Ishikawa (cell line): ENCODE measurements at regions not wholly inside any gene's neighbourhood (a gene's known extent, or its start where the extent isn't known, plus 50 kb on each side); places are given as distances from the start of the nearest gene placed in this dataset.

Experiments used
- CEBPB ChIP-seq: IDR thresholded peaks from 2 replicates; pipeline ENCODE4 v1.6.1; 2012
- CREB1 ChIP-seq: IDR thresholded peaks from 2 replicates; pipeline ENCODE4 v1.6.1; 2012; ENCODE audit warnings: low read depth
- EGR1 ChIP-seq: IDR thresholded peaks from 2 replicates; pipeline ENCODE4 v1.6.1; 2012
- EP300 ChIP-seq: IDR thresholded peaks from 2 replicates; pipeline ENCODE4 v1.6.1; 2012; ENCODE audit warnings: borderline replicate concordance
- FOXM1 ChIP-seq: IDR thresholded peaks from 2 replicates; pipeline ENCODE4 v1.6.1; 2012; ENCODE audit warnings: low read depth, borderline replicate concordance
- NFIC ChIP-seq: IDR thresholded peaks from 2 replicates; pipeline ENCODE4 v1.6.1; 2012
- RAD21 ChIP-seq: IDR thresholded peaks from 2 replicates; pipeline ENCODE4 v1.6.1; 2012; ENCODE audit warnings: low read depth
- TAF1 ChIP-seq: IDR thresholded peaks from 2 replicates; pipeline ENCODE4 v1.6.1; 2012; ENCODE audit warnings: low read depth, mild to moderate bottlenecking
- TCF12 ChIP-seq: IDR thresholded peaks from 2 replicates; pipeline ENCODE4 v1.6.1; 2012; ENCODE audit warnings: low read depth
- TEAD4 ChIP-seq: IDR thresholded peaks from 2 replicates; pipeline ENCODE4 v1.6.1; 2012
- YY1 ChIP-seq: IDR thresholded peaks from 2 replicates; pipeline ENCODE4 v1.6.1; 2012; ENCODE audit warnings: low read depth
- ZBTB7A ChIP-seq: IDR thresholded peaks from 2 replicates; pipeline ENCODE4 v1.6.1; 2012; ENCODE audit warnings: low read depth
- TF ChIP-seq, protein P1 (sequence below): IDR thresholded peaks from 2 replicates; pipeline ENCODE4 v1.6.1; 2012; ENCODE audit warnings: low read depth, mild to moderate bottlenecking
- TF ChIP-seq, protein P2 (sequence below): IDR thresholded peaks from 2 replicates; pipeline ENCODE4 v1.6.1; 2012
- TF ChIP-seq, protein P3 (sequence below): IDR thresholded peaks from 2 replicates; pipeline ENCODE4 v1.6.1; 2012

DNA sequence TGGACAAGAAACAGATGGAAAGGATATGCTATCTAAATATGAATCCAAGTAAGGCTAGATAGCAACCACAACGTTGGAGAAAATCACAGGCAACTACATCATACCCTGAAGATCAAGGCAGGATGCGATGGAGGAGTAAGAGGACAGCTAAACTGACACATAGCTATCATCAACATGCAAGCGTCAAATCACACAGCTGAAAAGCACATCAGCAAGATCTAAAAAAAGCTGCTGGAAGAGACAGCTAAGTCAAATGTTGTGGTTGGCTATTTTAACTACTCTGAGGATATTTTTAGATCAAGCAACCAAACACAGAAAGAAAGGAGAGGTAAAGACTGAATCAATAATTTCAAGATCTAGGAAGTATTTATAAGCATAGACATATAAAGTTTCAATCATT is 466.9 kb downstream of the BRD1 start:
- TF ChIP-seq ZBTB7A: no peak
- no peak for TF ChIP-seq NFIC
- TF ChIP-seq, protein P1, sequence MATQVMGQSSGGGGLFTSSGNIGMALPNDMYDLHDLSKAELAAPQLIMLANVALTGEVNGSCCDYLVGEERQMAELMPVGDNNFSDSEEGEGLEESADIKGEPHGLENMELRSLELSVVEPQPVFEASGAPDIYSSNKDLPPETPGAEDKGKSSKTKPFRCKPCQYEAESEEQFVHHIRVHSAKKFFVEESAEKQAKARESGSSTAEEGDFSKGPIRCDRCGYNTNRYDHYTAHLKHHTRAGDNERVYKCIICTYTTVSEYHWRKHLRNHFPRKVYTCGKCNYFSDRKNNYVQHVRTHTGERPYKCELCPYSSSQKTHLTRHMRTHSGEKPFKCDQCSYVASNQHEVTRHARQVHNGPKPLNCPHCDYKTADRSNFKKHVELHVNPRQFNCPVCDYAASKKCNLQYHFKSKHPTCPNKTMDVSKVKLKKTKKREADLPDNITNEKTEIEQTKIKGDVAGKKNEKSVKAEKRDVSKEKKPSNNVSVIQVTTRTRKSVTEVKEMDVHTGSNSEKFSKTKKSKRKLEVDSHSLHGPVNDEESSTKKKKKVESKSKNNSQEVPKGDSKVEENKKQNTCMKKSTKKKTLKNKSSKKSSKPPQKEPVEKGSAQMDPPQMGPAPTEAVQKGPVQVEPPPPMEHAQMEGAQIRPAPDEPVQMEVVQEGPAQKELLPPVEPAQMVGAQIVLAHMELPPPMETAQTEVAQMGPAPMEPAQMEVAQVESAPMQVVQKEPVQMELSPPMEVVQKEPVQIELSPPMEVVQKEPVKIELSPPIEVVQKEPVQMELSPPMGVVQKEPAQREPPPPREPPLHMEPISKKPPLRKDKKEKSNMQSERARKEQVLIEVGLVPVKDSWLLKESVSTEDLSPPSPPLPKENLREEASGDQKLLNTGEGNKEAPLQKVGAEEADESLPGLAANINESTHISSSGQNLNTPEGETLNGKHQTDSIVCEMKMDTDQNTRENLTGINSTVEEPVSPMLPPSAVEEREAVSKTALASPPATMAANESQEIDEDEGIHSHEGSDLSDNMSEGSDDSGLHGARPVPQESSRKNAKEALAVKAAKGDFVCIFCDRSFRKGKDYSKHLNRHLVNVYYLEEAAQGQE: no peak
- TF ChIP-seq FOXM1: no peak
- no peak for TF ChIP-seq RAD21
- no peak for TF ChIP-seq TEAD4
- no peak for TF ChIP-seq CREB1
- no peak for TF ChIP-seq EP300
- TF ChIP-seq YY1: no peak
- TF ChIP-seq, protein P2, sequence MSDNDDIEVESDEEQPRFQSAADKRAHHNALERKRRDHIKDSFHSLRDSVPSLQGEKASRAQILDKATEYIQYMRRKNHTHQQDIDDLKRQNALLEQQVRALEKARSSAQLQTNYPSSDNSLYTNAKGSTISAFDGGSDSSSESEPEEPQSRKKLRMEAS: no peak
- TF ChIP-seq CEBPB: no peak

DNA sequence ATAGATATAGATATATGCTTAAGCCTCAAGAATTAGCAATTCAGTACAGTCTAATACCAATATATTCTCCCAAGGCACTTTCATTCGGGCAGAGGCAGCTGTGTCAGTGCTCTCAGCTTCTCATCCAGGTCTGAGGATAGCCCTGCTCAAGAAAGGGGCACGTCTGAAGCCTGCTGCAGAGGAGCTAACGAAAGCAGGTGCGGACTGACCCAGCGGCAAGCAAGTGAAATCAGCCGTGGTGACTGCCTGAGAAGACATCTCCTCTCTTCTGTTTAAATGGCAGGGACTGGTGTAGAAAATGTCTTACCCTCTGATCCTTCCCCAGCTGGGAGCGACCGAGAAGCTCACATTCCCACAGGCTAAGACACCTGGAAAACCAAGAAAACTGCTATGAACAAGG is 468.6 kb downstream of the BRD1 start:
- TF ChIP-seq EGR1: no peak

DNA sequence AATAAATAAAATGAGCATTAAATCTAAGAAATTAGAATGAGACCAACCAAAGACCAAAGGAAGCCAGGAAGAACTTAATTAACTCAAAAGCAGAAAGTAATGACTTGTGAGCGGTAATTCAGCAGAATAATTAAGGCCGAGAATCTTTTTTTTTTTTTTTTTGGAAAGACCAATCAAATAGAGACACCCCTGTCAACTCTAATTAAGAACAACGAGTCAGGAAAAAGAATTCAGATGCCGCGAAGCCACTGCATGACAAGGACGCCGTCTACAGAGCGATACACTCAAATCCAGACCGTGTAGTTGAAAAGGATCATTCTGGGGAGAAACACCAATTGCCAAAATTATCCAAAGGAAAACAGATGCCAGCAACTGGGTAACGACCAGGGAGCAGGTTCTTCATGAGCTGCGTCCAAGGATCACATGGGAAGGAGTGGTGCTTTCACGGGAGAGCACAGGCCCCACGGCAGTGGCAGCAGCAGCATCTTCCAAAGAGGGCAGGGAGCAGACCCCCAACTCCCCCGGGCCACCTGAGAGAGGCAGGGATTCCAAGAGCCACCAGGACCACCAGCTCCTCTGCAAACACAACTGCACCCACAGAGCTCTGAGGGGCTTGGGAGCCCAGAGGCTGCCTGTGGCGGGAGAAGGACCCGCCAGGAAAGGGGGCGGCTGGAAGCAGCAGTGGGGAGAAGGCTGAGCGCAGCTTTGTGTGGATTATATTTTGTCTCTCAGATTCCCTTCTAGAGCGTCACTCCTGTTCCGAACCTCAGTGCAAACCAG is 469.8 kb downstream of the BRD1 start:
- TF ChIP-seq EP300: no peak
- TF ChIP-seq RAD21: no peak
- TF ChIP-seq, protein P3, sequence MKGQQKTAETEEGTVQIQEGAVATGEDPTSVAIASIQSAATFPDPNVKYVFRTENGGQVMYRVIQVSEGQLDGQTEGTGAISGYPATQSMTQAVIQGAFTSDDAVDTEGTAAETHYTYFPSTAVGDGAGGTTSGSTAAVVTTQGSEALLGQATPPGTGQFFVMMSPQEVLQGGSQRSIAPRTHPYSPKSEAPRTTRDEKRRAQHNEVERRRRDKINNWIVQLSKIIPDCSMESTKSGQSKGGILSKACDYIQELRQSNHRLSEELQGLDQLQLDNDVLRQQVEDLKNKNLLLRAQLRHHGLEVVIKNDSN: no peak
- TF ChIP-seq, protein P2: no peak

DNA sequence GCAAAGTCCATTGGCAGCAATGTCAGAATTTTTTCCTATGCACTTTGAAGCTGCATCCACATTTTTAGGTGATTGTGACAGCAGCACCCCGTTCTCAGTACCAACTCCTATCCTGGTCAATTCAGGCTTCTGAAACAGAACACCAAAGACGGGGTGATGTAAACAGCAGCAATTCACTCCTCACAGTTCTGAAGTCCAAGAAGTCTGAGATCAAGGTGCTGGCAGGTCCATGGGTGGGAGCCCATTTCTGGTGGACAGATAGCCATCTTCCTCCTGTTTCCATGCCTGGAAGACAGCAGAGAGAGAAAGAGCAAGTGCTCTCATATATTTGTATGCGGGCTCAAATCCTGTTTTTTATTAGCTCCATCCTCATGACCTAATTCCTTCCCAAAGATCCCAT is 471.2 kb downstream of the BRD1 start:
- TF ChIP-seq CEBPB: no peak
- no peak for TF ChIP-seq RAD21
- TF ChIP-seq TCF12: no peak
- TF ChIP-seq, protein P3: no peak

DNA sequence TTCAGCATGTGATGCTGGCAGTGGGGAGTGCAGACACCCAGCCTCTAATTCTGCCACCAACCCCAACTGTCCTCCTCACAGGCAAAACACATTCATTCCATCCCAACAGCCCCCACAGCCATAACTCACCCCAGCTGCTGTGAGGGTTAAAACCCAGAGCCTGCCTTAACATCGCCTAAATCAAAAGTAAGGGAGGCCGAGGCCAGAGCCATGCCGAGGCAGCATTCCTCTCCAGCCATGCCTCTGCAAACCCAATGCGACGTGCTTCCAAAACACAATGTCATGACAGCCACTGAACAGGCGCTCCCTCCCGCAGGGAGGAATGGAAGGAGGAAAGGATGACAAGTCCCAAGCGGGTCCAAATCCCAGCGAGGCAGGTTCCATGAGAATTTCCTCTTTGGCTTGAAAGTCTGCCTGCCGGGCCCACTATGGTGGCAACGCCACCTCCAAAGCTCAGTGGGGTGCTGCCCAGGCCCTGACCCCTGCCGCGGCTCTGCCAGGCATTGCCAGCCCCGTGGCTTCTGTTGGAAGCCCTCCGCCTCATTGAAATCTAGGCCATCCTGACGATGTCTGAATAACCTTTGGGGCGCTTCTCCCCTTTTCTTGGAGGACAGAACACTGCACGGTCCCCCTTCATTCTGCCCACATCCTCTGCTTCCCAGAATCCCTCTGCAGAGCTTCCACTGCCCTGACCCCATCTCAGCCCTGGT is 472.3 kb downstream of the BRD1 start:
- TF ChIP-seq CEBPB: no peak
- no peak for TF ChIP-seq NFIC
- no peak for TF ChIP-seq TAF1

DNA sequence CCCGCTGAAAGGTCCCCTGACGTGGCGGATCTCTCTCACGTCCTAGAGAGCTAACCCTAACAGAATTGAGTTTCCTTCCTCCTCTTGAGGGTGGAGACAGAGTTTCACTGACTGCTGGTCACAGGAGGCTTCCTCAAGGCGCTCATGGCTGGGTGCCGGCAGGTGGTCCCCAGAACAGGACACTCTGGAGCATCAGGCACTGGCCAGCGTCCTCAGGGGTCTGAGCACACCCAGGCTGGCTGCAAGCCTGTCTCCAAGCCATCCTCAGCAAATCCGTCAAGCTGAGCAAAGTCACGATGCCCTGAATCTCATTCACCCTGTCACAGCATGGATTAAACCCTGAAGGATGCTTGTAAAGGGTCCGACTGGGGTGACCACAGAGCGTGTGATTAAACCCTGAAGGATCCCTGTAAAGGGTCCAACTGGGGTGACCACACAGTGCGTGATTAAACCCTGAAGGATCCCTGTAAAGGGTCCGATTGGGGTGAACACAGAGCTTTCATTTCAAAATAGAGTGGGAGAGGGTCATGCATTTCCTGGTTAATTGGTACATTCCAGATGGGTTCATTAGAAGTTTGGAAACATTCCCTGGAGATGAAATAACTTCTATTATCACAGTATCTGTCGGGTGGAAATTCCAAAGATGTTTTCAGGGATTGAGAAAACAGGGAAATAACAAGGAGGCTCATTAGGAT is 473.0 kb downstream of the BRD1 start:
- TF ChIP-seq RAD21: no peak
- TF ChIP-seq, protein P2: no peak
- TF ChIP-seq TEAD4: no peak
- no peak for TF ChIP-seq EGR1
- TF ChIP-seq, protein P3: no peak
- TF ChIP-seq, protein P1: no peak
- no peak for TF ChIP-seq CREB1
- no peak for TF ChIP-seq CEBPB
- no peak for TF ChIP-seq EP300
- TF ChIP-seq NFIC: no peak
- no peak for TF ChIP-seq YY1
